ENCODE measurements at regions not wholly inside any gene's neighbourhood (a gene's known extent, or its start where the extent isn't known, plus 50 kb on each side); places are given as distances from the start of the nearest gene placed in this dataset.

DNA sequence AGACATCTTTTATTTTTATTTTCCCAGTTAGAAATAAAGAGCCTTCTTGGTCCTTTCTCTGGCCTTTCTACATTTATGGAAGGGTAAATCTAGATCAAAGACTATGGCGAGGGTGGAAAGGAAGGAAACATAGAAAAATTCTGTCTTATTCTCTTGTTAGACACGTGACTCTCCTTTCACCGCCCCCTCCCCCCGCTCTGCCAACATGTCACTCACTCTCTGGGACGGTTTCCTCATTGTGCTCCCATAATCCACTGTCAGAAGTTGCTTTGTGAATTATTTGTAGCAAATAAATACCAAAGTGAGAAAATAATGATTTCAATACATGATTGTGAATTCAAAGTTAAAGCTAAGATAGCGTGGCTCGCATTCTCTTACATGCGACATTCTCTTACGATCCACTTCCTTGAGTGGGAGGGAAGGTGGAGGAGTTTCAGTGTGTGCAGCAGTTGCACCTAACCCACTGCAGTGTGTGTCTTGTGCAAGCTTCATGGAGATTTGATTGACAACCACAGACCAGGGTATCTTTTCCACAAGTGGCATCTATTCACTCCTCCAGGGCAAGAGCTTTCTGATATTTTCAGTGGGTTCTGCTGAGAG, 423.0 kb upstream of the KIF2A start:
- Histone ChIP-seq H3K36me3 (ENCODE audit: control insufficient read depth, insufficient read depth, low read length) (no peaks in the 10 kb centered on the region), H3K27ac (ENCODE audit: low read length) (no peak overlapping the region), H3K9me3 (replicated peaks; ENCODE audit: control insufficient read depth, low read depth, low read length) (no peaks in the 10 kb centered on the region), H3K4me3 (ENCODE audit: low read length) (no peak overlapping the region), H3K4me1 (ENCODE audit: control insufficient read depth, insufficient read depth, low read length) (no peaks in the 10 kb centered on the region), H3K27me3 (ENCODE audit: control insufficient read depth, insufficient read depth, low read length) (no peaks in the 10 kb centered on the region)
- DNase-seq, result no peak
- WGBS (ENCODE audit: insufficient coverage), result no CpG with 5 or more reads among the region's 9 CpGs

DNA sequence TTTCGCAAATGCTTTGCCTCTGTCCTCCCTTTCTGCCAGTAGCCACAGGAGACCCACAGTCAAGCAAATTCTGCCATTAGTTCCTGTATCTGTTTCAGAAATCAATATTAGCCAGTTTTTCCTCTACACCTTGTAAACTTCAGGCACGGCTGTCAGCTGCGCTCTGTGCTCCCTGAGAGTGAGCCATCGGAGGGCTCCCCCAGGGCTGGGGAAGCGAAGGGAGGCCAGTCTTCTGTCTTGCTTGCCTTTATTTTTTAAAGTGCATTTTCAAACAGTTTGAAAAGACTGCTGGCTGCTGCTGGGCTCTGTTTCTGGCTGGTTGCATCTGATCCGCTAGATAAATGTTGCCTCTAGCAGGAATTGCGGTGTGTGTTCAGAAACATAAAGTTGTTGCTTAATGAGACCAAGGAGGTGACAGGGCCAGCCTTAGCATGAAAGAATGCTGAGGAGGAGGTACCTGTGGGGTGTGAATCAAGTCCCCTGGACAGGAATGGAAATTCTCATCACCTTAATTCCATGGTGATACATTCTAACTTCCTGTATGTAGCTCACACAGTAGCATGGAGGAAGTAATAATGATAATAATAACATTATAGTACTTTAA, 421.7 kb upstream of the KIF2A start:
- Histone ChIP-seq H3K4me1 (ENCODE audit: control insufficient read depth, insufficient read depth, low read length) (no peaks in the 10 kb centered on the region), H3K27me3 (ENCODE audit: control insufficient read depth, insufficient read depth, low read length) (no peaks in the 10 kb centered on the region), H3K27ac (ENCODE audit: low read length) (no peak overlapping the region), H3K4me3 (ENCODE audit: low read length) (no peak overlapping the region), H3K36me3 (ENCODE audit: control insufficient read depth, insufficient read depth, low read length) (no peaks in the 10 kb centered on the region), H3K9me3 (replicated peaks; ENCODE audit: control insufficient read depth, low read depth, low read length) (no peaks in the 10 kb centered on the region)
- 55% methylated on average over 7 of the region's 7 CpGs for WGBS (ENCODE audit: insufficient coverage)
- no peak for DNase-seq

- no peak overlapping the region for H3K27ac ChIP-seq (ENCODE audit: low read length)
- H3K36me3 ChIP-seq (ENCODE audit: control insufficient read depth, insufficient read depth, low read length), result no peaks in the 10 kb centered on the region
- no peak overlapping the region for H3K4me3 ChIP-seq (ENCODE audit: low read length)
- no peaks in the 10 kb centered on the region for H3K27me3 ChIP-seq (ENCODE audit: control insufficient read depth, insufficient read depth, low read length)
- H3K4me1 ChIP-seq (ENCODE audit: control insufficient read depth, insufficient read depth, low read length), result no peaks in the 10 kb centered on the region
- H3K9me3 ChIP-seq (replicated peaks; ENCODE audit: control insufficient read depth, low read depth, low read length), result no peaks in the 10 kb centered on the region
- no peak for DNase-seq
Measured at GRCh38 chr5:61886214-61886613, 419.8 kb upstream of the KIF2A start.

DNA sequence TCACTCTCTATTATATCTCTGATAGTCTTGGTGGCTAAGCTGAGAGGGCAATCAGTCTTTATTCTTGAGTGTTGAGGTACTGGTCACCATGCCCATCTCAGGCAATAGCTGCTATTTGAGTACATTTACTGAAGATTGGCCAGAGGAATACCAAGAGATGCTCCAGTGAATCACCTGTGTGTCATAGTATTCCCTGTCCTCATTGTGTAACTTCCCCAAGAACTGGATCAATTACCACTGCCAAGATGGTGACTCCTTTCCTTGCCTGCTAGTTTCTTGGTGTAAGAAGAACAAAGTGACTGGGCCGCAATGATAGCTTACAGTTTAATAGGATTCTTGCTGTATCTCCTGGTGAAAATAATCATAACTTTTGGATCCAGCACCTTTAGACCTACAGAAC, 418.7 kb upstream of the KIF2A start:
- Histone ChIP-seq H3K36me3 (ENCODE audit: control insufficient read depth, insufficient read depth, low read length) (no peaks in the 10 kb centered on the region), H3K9me3 (replicated peaks; ENCODE audit: control insufficient read depth, low read depth, low read length) (no peaks in the 10 kb centered on the region), H3K27ac (ENCODE audit: low read length) (no peak overlapping the region), H3K4me3 (ENCODE audit: low read length) (no peak overlapping the region), H3K4me1 (ENCODE audit: control insufficient read depth, insufficient read depth, low read length) (no peaks in the 10 kb centered on the region), H3K27me3 (ENCODE audit: control insufficient read depth, insufficient read depth, low read length) (no peaks in the 10 kb centered on the region)
- DNase-seq, result no peak
- WGBS (ENCODE audit: insufficient coverage), result no CpG with 5 or more reads among the region's 1 CpG

GRCh38 chr5:61894046-61894445, 412.0 kb upstream of the KIF2A start:
- Histone ChIP-seq H3K9me3 (replicated peaks; ENCODE audit: control insufficient read depth, low read depth, low read length) (peaks cover 2% of the 10 kb centered on the region), H3K27me3 (ENCODE audit: control insufficient read depth, insufficient read depth, low read length) (no peaks in the 10 kb centered on the region), H3K27ac (ENCODE audit: low read length) (no peak overlapping the region), H3K4me1 (ENCODE audit: control insufficient read depth, insufficient read depth, low read length) (no peaks in the 10 kb centered on the region), H3K4me3 (ENCODE audit: low read length) (no peak overlapping the region), H3K36me3 (ENCODE audit: control insufficient read depth, insufficient read depth, low read length) (no peaks in the 10 kb centered on the region)
- WGBS (ENCODE audit: insufficient coverage), result no CpG with 5 or more reads among the region's 1 CpG
- DNase-seq, result no peak

DNA sequence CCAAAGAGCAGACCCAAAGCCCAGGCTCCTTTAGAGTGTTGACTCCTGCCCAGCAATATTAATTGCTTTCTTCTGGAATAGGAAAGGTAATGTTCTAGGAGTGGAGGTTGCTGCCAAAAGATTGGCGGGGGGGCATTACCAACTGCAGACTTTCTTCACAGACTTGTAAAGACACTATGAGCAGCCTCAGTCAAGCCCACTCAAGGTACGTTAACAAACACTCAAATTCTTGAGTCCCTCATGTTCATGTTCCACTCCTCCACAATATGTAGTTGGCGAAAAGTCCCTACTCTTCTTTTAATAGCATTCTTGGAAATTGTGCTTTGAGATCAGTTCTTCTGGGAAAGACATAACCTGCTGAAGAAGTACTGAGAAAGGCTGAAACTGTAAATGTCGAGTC, 409.2 kb upstream of the KIF2A start:
- Histone ChIP-seq H3K4me3 (ENCODE audit: low read length) (no peak overlapping the region), H3K9me3 (replicated peaks; ENCODE audit: control insufficient read depth, low read depth, low read length) (peaks cover 2% of the 10 kb centered on the region), H3K4me1 (ENCODE audit: control insufficient read depth, insufficient read depth, low read length) (no peaks in the 10 kb centered on the region), H3K36me3 (ENCODE audit: control insufficient read depth, insufficient read depth, low read length) (no peaks in the 10 kb centered on the region), H3K27ac (ENCODE audit: low read length) (no peak overlapping the region), H3K27me3 (ENCODE audit: control insufficient read depth, insufficient read depth, low read length) (no peaks in the 10 kb centered on the region)
- WGBS (ENCODE audit: insufficient coverage), result no CpG with 5 or more reads among the region's 4 CpGs
- DNase-seq, result no peak

- no peaks in the 10 kb centered on the region for H3K27me3 ChIP-seq (ENCODE audit: control insufficient read depth, insufficient read depth, low read length)
- no peak overlapping the region for H3K4me3 ChIP-seq (ENCODE audit: low read length)
- no peaks in the 10 kb centered on the region for H3K36me3 ChIP-seq (ENCODE audit: control insufficient read depth, insufficient read depth, low read length)
- H3K27ac ChIP-seq (ENCODE audit: low read length), result no peak overlapping the region
- DNase-seq, result no peak
- peaks cover 2% of the 10 kb centered on the region for H3K9me3 ChIP-seq (replicated peaks; ENCODE audit: control insufficient read depth, low read depth, low read length)
- no peaks in the 10 kb centered on the region for H3K4me1 ChIP-seq (ENCODE audit: control insufficient read depth, insufficient read depth, low read length)
Measured at GRCh38 chr5:61897251-61897650, 408.8 kb upstream of the KIF2A start.

GRCh38 chr5:61901997-61902396, 404.0 kb upstream of the KIF2A start:
- WGBS (ENCODE audit: insufficient coverage), result 70% methylated on average over 4 of the region's 5 CpGs
- no peaks in the 10 kb centered on the region for H3K4me1 ChIP-seq (ENCODE audit: control insufficient read depth, insufficient read depth, low read length)
- no peak for DNase-seq
- no peaks in the 10 kb centered on the region for H3K36me3 ChIP-seq (ENCODE audit: control insufficient read depth, insufficient read depth, low read length)
- H3K27me3 ChIP-seq (ENCODE audit: control insufficient read depth, insufficient read depth, low read length), result no peaks in the 10 kb centered on the region
- no peak overlapping the region for H3K27ac ChIP-seq (ENCODE audit: low read length)
- no peak overlapping the region for H3K4me3 ChIP-seq (ENCODE audit: low read length)
- no peaks in the 10 kb centered on the region for H3K9me3 ChIP-seq (replicated peaks; ENCODE audit: control insufficient read depth, low read depth, low read length)

GRCh38 chr5:61904730-61905129, 401.3 kb upstream of the KIF2A start:
- Histone ChIP-seq H3K4me1 (ENCODE audit: control insufficient read depth, insufficient read depth, low read length) (no peaks in the 10 kb centered on the region), H3K27ac (ENCODE audit: low read length) (no peak overlapping the region), H3K27me3 (ENCODE audit: control insufficient read depth, insufficient read depth, low read length) (no peaks in the 10 kb centered on the region), H3K36me3 (ENCODE audit: control insufficient read depth, insufficient read depth, low read length) (no peaks in the 10 kb centered on the region), H3K4me3 (ENCODE audit: low read length) (no peak overlapping the region), H3K9me3 (replicated peaks; ENCODE audit: control insufficient read depth, low read depth, low read length) (no peaks in the 10 kb centered on the region)
- no peak for DNase-seq
- 63% methylated on average over 1 of the region's 1 CpG for WGBS (ENCODE audit: insufficient coverage)

GRCh38 chr5:61905613-61906012, 400.4 kb upstream of the KIF2A start:
- 31% methylated on average over 2 of the region's 3 CpGs for WGBS (ENCODE audit: insufficient coverage)
- Histone ChIP-seq H3K4me3 (ENCODE audit: low read length) (no peak overlapping the region), H3K4me1 (ENCODE audit: control insufficient read depth, insufficient read depth, low read length) (no peaks in the 10 kb centered on the region), H3K27ac (ENCODE audit: low read length) (no peak overlapping the region), H3K36me3 (ENCODE audit: control insufficient read depth, insufficient read depth, low read length) (no peaks in the 10 kb centered on the region), H3K27me3 (ENCODE audit: control insufficient read depth, insufficient read depth, low read length) (no peaks in the 10 kb centered on the region), H3K9me3 (replicated peaks; ENCODE audit: control insufficient read depth, low read depth, low read length) (no peaks in the 10 kb centered on the region)
- peak; percentile 10 for DNase-seq

GRCh38 chr5:61906820-61907219, 399.2 kb upstream of the KIF2A start:
- no peaks in the 10 kb centered on the region for H3K4me1 ChIP-seq (ENCODE audit: control insufficient read depth, insufficient read depth, low read length)
- H3K27ac ChIP-seq (ENCODE audit: low read length), result no peak overlapping the region
- no peaks in the 10 kb centered on the region for H3K36me3 ChIP-seq (ENCODE audit: control insufficient read depth, insufficient read depth, low read length)
- H3K27me3 ChIP-seq (ENCODE audit: control insufficient read depth, insufficient read depth, low read length), result no peaks in the 10 kb centered on the region
- H3K4me3 ChIP-seq (ENCODE audit: low read length), result no peak overlapping the region
- WGBS (ENCODE audit: insufficient coverage), result 65% methylated on average over 4 of the region's 5 CpGs
- DNase-seq, result no peak
- H3K9me3 ChIP-seq (replicated peaks; ENCODE audit: control insufficient read depth, low read depth, low read length), result peaks cover under 1% of the 10 kb centered on the region
